NCI-H69 (cell line): ENCODE measurements at regions not wholly inside any gene's neighbourhood (a gene's known extent, or its start where the extent isn't known, plus 50 kb on each side); places are given as distances from the start of the nearest gene placed in this dataset.
"Not testable (repeated sequence)": the region's sequence is repeated elsewhere in the genome, so short reads cannot be mapped to it uniquely, and the experiment has no call there.

Experiments
- DNase-seq: peaks from one replicate; lab custom pipeline; 2025; lab: John Stamatoyannopoulos, UW

- DNase-seq, result peak; percentile 98
These were observed 208.4 kb downstream of the TPST1 start for GRCh38 chr7:66413379-66414114.

GRCh38 chr7:66415659-66416265 is 210.6 kb downstream of the TPST1 start:
- DNase-seq, result no peak

GRCh38 chr7:66418537-66418936 is 210.1 kb upstream of the KCTD7 start:
- DNase-seq, result peak; percentile 16

GRCh38 chr7:66419210-66419609 is 209.5 kb upstream of the KCTD7 start:
- no peak for DNase-seq

- no peak for DNase-seq
These were observed 206.7 kb upstream of the KCTD7 start for GRCh38 chr7:66421830-66422475.

GRCh38 chr7:66423729-66424128 is 205.0 kb upstream of the KCTD7 start:
- DNase-seq, result no peak

- no peak for DNase-seq
These were observed 202.3 kb upstream of the KCTD7 start for GRCh38 chr7:66426332-66426731.

- no peak for DNase-seq
These were observed 201.7 kb upstream of the KCTD7 start for GRCh38 chr7:66426996-66427395.

- no peak for DNase-seq
These were observed 200.7 kb upstream of the KCTD7 start for GRCh38 chr7:66427956-66428355.

- DNase-seq, result no peak
These were observed 199.1 kb upstream of the KCTD7 start for GRCh38 chr7:66429498-66430163.

- no peak for DNase-seq
These were observed 198.5 kb upstream of the KCTD7 start for GRCh38 chr7:66430164-66430545.

- not testable (repeated sequence) for DNase-seq
These were observed 189.8 kb upstream of the KCTD7 start for GRCh38 chr7:66438703-66439405.

- DNase-seq, result no peak
These were observed 186.3 kb upstream of the KCTD7 start for GRCh38 chr7:66442385-66442784.

GRCh38 chr7:66443946-66444345 is 184.7 kb upstream of the KCTD7 start:
- DNase-seq, result no peak

GRCh38 chr7:66447007-66447406 is 181.7 kb upstream of the KCTD7 start:
- not testable (repeated sequence) for DNase-seq

GRCh38 chr7:66450814-66451213 is 177.9 kb upstream of the KCTD7 start:
- not testable (repeated sequence) for DNase-seq

GRCh38 chr7:66451713-66452112 is 177.0 kb upstream of the KCTD7 start:
- DNase-seq, result not testable (repeated sequence)

- DNase-seq, result peak; percentile 46
These were observed 176.5 kb upstream of the KCTD7 start for GRCh38 chr7:66452165-66452564.

- no peak for DNase-seq
These were observed 175.3 kb upstream of the KCTD7 start for GRCh38 chr7:66453340-66453739.

GRCh38 chr7:66454600-66455225 is 174.0 kb upstream of the KCTD7 start:
- DNase-seq, result no peak

GRCh38 chr7:66455432-66455831 is 173.2 kb upstream of the KCTD7 start:
- not testable (repeated sequence) for DNase-seq

- DNase-seq, result not testable (repeated sequence)
These were observed 172.2 kb upstream of the KCTD7 start for GRCh38 chr7:66456431-66456830.
